ENCODE measurements at regions not wholly inside any gene's neighbourhood (a gene's known extent, or its start where the extent isn't known, plus 50 kb on each side); places are given as distances from the start of the nearest gene placed in this dataset.

DNA sequence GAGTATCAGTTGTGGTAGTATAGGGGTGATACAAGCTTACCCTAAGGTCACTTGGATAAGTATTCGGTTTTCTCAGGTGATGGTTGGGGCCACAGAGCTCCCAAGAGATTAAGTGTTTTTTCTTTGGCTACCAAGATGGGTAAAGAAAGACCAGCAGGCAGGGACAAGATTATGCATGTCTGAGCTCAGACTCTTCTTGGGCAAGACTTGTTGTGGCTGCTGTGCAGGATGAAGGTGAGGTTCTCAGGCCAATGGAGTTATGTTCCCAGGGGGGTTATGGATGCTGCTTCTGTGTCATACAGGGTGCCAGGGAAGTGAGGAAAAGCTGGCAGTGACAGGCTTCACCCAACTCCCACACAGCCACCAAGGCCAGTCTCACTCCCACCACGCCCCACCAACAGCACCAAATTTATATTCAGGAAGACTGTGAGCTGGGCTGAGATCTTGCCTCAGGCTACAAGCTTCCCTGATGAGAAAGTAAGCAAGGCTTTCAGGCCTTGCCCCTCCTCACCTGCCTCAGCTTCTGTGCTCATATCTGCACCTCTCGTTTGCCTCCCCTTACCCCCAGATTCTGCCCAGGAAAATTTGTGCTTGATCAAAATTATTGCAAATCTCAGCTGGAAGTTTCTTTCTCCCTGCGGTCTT is 511.8 kb upstream of the SLITRK1 start:
- TF ChIP-seq, protein P1, sequence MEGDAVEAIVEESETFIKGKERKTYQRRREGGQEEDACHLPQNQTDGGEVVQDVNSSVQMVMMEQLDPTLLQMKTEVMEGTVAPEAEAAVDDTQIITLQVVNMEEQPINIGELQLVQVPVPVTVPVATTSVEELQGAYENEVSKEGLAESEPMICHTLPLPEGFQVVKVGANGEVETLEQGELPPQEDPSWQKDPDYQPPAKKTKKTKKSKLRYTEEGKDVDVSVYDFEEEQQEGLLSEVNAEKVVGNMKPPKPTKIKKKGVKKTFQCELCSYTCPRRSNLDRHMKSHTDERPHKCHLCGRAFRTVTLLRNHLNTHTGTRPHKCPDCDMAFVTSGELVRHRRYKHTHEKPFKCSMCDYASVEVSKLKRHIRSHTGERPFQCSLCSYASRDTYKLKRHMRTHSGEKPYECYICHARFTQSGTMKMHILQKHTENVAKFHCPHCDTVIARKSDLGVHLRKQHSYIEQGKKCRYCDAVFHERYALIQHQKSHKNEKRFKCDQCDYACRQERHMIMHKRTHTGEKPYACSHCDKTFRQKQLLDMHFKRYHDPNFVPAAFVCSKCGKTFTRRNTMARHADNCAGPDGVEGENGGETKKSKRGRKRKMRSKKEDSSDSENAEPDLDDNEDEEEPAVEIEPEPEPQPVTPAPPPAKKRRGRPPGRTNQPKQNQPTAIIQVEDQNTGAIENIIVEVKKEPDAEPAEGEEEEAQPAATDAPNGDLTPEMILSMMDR (IDR thresholded peaks at IDR 0.05; ENCODE audit: insufficient read depth, low read depth, low read length): no peak
- TF ChIP-seq EZH2 (IDR thresholded peaks at IDR 0.05; ENCODE audit: insufficient read depth, low read length): no peak

Data from astrocyte (in vitro differentiated cells and primary cell).